Right lobe of liver (tissue), 6 donors: ENCODE measurements at regions not wholly inside any gene's neighbourhood (a gene's known extent, or its start where the extent isn't known, plus 50 kb on each side); places are given as distances from the start of the nearest gene placed in this dataset.

Source experiments
- ATAC-seq, 4 donors: fragments of 200-7000 bp; cut with Tn5 transposase; one replicate each; pipeline ENCODE4 v1.9.1; 2020; ENCODE audit warnings: mild to moderate bottlenecking in 4 of 4, moderate library complexity in 4 of 4
- DNase-seq, 3 donors: peaks; one replicate each; pipeline ENCODE4 v3.0.0-alpha.2; 2020
- H3K27ac ChIP-seq, 3 donors: fragments of 200-600 bp; one replicate each; pipeline ENCODE4 v1.8.0; 2022
- H3K27me3 ChIP-seq, 2 donors: fragments of 200-600 bp; one replicate each; pipeline ENCODE4 v1.8.0; 2022
- H3K36me3 ChIP-seq, 4 donors: fragments of 200-600 bp; sonication (generic) in 1 of 4; one replicate each; pipeline versions ENCODE4 v1.5.1 to v1.8.0; 2017 to 2022; ENCODE audit warnings: control low read depth in 1 of 4
- H3K4me1 ChIP-seq, 4 donors: fragments of 200-600 bp; sonication (generic) in 1 of 4; one replicate each; pipeline versions ENCODE4 v1.5.1 to v1.8.0; 2017 to 2022; ENCODE audit warnings: control low read depth in 1 of 4
- H3K4me3 ChIP-seq, 3 donors: fragments of 200-600 bp; one replicate each; pipeline ENCODE4 v1.8.0; 2022
- H3K9me3 ChIP-seq, 4 donors: fragments of 200-600 bp; sonication (generic) in 1 of 4; one replicate each; pipeline versions ENCODE4 v1.5.1 to v1.8.0; 2017 to 2022; ENCODE audit warnings: control low read depth in 1 of 4
- CTCF ChIP-seq, 4 donors: fragments of 200-600 bp in 3 of 4; fragments of 450-650 bp in 1 of 4; IDR thresholded peaks; one replicate each; pipeline versions ENCODE4 v1.5.1 to v1.8.0; 2016 to 2022; ENCODE audit warnings: antibody characterized with exemption in 4 of 4, mild to moderate bottlenecking in 2 of 4
- POLR2A ChIP-seq: fragments of 450-650 bp; IDR thresholded peaks from one replicate; pipeline ENCODE4 v1.6.1; 2017; ENCODE audit warnings: antibody characterized with exemption, mild to moderate bottlenecking
- WGBS: methylation state at CpG from one replicate; pipeline ENCODE4 v1.1.6; 2018; ENCODE audit warnings: low coverage, low lambda C conversion rate; ENCODE audit not compliant: insufficient coverage; ENCODE audit errors: missing lambda C conversion rate; 5-methylcytosine and 5-hydroxymethylcytosine counted together
- intact Hi-C, 2 donors: fragments of 100-400 bp; cut with DNase I; formaldehyde crosslinking; loops; one replicate each; pipeline versions ENCODE4 v1.11.2 to v1.14.1; 2022
- donor health status: DM: no; HTN: yes; CAD: no.
- donor health status: DM: no; HTN: no; CAD: no.
- donor health status: DM: no; HTN: no; CAD: no.
- donor health status: DM: no; HTN: yes; CAD: no.
- donor health status: DM: no; HTN: yes; CAD: no.

GRCh38 chr21:15400905-15401304, 328.9 kb upstream of the USP25 start:
- Histone ChIP-seq H3K27me3 (no peaks in the 10 kb centered on the region), H3K4me3 (no peak overlapping the region), H3K4me1 (peaks cover 0 to 13% (median 0%) of the 10 kb centered on the region in 4 donors), H3K36me3 (peaks cover 0 to 8% (median 0%) of the 10 kb centered on the region in 4 donors), H3K27ac (no peak overlapping the region), H3K9me3 (no peaks in the 10 kb centered on the region)
- intact Hi-C loops: no loop called here
- ATAC-seq (peak; percentile 29 to 82 (median 60)), DNase-seq (no peak)
- 22% methylated on average over 1 of the region's 1 CpG for WGBS
- TF ChIP-seq POLR2A (no peak), CTCF (IDR thresholded peaks at IDR 0.05) (no peak)

DNA sequence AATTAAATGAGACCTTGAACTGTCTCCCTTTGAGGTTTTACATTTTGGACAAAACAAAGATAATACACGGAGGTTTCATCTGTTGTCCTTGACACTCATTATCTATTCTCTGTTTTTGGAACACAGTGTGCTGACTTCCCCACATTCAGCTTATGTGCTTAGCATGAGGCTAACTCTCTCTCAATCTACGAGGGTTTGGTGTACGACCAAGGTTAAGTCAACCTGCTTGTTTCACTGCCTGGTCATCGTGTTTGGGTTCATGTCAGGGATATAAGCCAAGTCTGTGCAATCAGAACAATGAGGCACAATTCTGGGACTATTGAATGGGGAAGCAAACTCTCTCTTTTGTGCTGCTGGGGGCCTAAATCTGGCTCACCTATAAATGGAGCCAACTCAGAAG, 328.5 kb upstream of the USP25 start:
- WGBS: 25% methylated on average over 4 of the region's 4 CpGs
- Histone ChIP-seq H3K36me3 (peaks cover 0 to 8% (median 0%) of the 10 kb centered on the region in 4 donors), H3K9me3 (no peaks in the 10 kb centered on the region), H3K27ac (no peak overlapping the region), H3K4me1 (peaks cover 0 to 13% (median 0%) of the 10 kb centered on the region in 4 donors), H3K4me3 (no peak overlapping the region), H3K27me3 (no peaks in the 10 kb centered on the region)
- intact Hi-C loops: no loop called here
- DNase-seq (no peak), ATAC-seq (peak; percentile 29 to 82 (median 75))
- TF ChIP-seq CTCF (IDR thresholded peaks at IDR 0.05): no peak
- TF ChIP-seq POLR2A: no peak

GRCh38 chr21:15405214-15405613, 324.6 kb upstream of the USP25 start:
- Histone ChIP-seq H3K4me3 (no peak overlapping the region), H3K36me3 (peaks cover 0 to 6% (median 0%) of the 10 kb centered on the region in 4 donors), H3K4me1 (peaks cover 0 to 28% (median 0%) of the 10 kb centered on the region in 4 donors), H3K27me3 (no peaks in the 10 kb centered on the region), H3K27ac (no peak overlapping the region), H3K9me3 (no peaks in the 10 kb centered on the region)
- DNase-seq: no peak
- no peak for ATAC-seq
- TF ChIP-seq POLR2A (no peak), CTCF (IDR thresholded peaks at IDR 0.05) (no peak)
- intact Hi-C loops: no loop called here

DNA sequence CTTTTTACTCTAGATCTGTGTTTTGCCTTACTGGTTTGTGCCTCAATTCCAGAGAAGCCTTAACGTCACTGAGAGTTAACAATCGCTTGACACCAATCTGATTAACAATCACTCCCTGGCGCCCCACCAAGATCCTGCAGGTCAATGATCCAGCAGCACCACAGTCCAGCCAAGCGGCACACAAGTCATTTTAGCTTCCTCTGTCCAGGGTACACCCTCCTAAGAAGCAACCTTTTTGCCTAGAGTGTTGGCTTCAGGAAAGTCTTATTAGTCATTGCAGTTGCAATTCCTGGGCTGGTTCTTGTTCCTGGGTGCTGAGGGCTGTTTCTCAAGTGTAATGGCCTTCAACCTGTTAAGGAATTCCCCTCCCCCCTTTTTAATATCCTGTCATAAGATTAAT, 323.0 kb upstream of the USP25 start:
- intact Hi-C loops: no loop called here
- Histone ChIP-seq H3K27me3 (no peaks in the 10 kb centered on the region), H3K27ac (no peak overlapping the region), H3K4me3 (no peak overlapping the region), H3K36me3 (peaks cover 0 to 6% (median 0%) of the 10 kb centered on the region in 4 donors), H3K9me3 (no peaks in the 10 kb centered on the region), H3K4me1 (peaks cover 0 to 18% (median 0%) of the 10 kb centered on the region in 4 donors)
- TF ChIP-seq POLR2A (no peak), CTCF (IDR thresholded peaks at IDR 0.05) (no peak)
- ATAC-seq (peak; percentile 88 to 98 (median 91)), DNase-seq (peak; percentile 73 to 85 (median 77))
- 23% methylated on average over 4 of the region's 4 CpGs for WGBS

- Histone ChIP-seq H3K27ac (no peak overlapping the region), H3K27me3 (no peaks in the 10 kb centered on the region), H3K4me3 (no peak overlapping the region), H3K36me3 (peaks cover 0 to 6% (median 0%) of the 10 kb centered on the region in 4 donors), H3K4me1 (peaks cover 0 to 15% (median 0%) of the 10 kb centered on the region in 4 donors), H3K9me3 (no peaks in the 10 kb centered on the region)
- TF ChIP-seq CTCF (IDR thresholded peaks at IDR 0.05) (no peak), POLR2A (no peak)
- ATAC-seq (peak in 1 of 4 donors; percentile 15), DNase-seq (no peak)
- intact Hi-C loops: no loop called here
- WGBS: 63% methylated on average over 3 of the region's 5 CpGs
Observed at GRCh38 chr21:15407585-15407984, 322.2 kb upstream of the USP25 start.
